Peyer's patch (tissue), 4 donors: ENCODE measurements at regions not wholly inside any gene's neighbourhood (a gene's known extent, or its start where the extent isn't known, plus 50 kb on each side); places are given as distances from the start of the nearest gene placed in this dataset.

Experiments
- CTCF ChIP-seq, 6 experiments: fragments of 450-650 bp in 4 of 6; fragments of 200-600 bp in 2 of 6; sonication (generic) in 1 of 6; IDR thresholded peaks; one replicate each; pipeline ENCODE4 v1.5.1; 2017 to 2019; ENCODE audit warnings: antibody characterized with exemption in 6 of 6, mild to moderate bottlenecking in 3 of 6, moderate library complexity in 1 of 6
- POLR2A ChIP-seq, 2 donors: fragments of 450-650 bp; IDR thresholded peaks; one replicate each; pipeline ENCODE4 v1.5.1; 2017; ENCODE audit warnings: antibody characterized with exemption in 2 of 2, mild to moderate bottlenecking in 2 of 2, moderate library complexity in 2 of 2

- TF ChIP-seq CTCF (IDR thresholded peaks at IDR 0.05) (no peak), POLR2A (IDR thresholded peaks at IDR 0.05) (no peak)
These were observed 199.8 kb upstream of the FAT3 start for GRCh38 chr11:92024788-92025187.
